B cell (primary cell): ENCODE measurements at regions not wholly inside any gene's neighbourhood (a gene's known extent, or its start where the extent isn't known, plus 50 kb on each side); places are given as distances from the start of the nearest gene placed in this dataset.

Experiments used
- ATAC-seq: fragments of 200-7000 bp; cut with Tn5 transposase; one replicate; pipeline ENCODE4 v1.10.0; 2021; ENCODE audit warnings: low read depth, mild to moderate bottlenecking, moderate number of reproducible peaks, moderate library complexity
- CTCF ChIA-PET: fragments of 350-600 bp; sonication (Branson Sonifier 250); formaldehyde crosslinking; loops from one replicate; lab custom pipeline; 2021; ENCODE audit warnings: antibody characterized with exemption, inconsistent platforms; lab: Charles Lee
- POLR2A ChIA-PET: fragments of 350-600 bp; sonication (Branson Sonifier 250); formaldehyde crosslinking; loops from one replicate; lab custom pipeline; 2021; ENCODE audit warnings: antibody characterized with exemption; lab: Charles Lee
- DNase-seq: peaks from one replicate; pipeline ENCODE4 v3.0.0; 2013
- H2AFZ ChIP-seq: 2 replicates; pipeline ENCODE4 v1.6.1; 2012; ENCODE audit warnings: mild to moderate bottlenecking, low read depth, low read length; ENCODE audit not compliant: insufficient read depth, poor library complexity, severe bottlenecking
- H3K27ac ChIP-seq, 2 donors: 1 replicate in 1 of 2; 2 replicates in 1 of 2; pipeline ENCODE4 v1.5.1; 2012 to 2013; ENCODE audit warnings: low read length in 2 of 2, mild to moderate bottlenecking in 2 of 2, moderate library complexity in 1 of 2
- H3K27me3 ChIP-seq, 4 experiments: fragments of 200-600 bp in 1 of 4; sonication (generic) in 1 of 4; replicated peaks in 1 of 4; 1 replicate in 2 of 4; 2 replicates in 2 of 4; pipeline versions ENCODE4 v1.6.1 to v1.7.0; 2013 to 2016; ENCODE audit warnings: low read length in 3 of 4, mild to moderate bottlenecking in 2 of 4, mixed read lengths in 1 of 4, moderate library complexity in 1 of 4; ENCODE audit not compliant: insufficient read depth in 4 of 4, control insufficient read depth in 3 of 4; ENCODE audit errors: control extremely low read depth in 1 of 4
- H3K36me3 ChIP-seq, 2 experiments: replicated peaks in 1 of 2; 1 replicate in 1 of 2; 2 replicates in 1 of 2; pipeline versions ENCODE4 v1.6.1 to v1.7.1; 2013; ENCODE audit warnings: low read length in 1 of 2; ENCODE audit not compliant: insufficient read depth in 2 of 2, control insufficient read depth in 1 of 2; ENCODE audit errors: control extremely low read depth in 1 of 2, extremely low read depth in 1 of 2
- H3K4me1 ChIP-seq, 2 donors: fragments of 200-600 bp in 1 of 2; sonication (generic) in 1 of 2; 1 replicate in 1 of 2; 2 replicates in 1 of 2; pipeline versions ENCODE4 v1.5.1 to v1.6.1; 2013 to 2017; ENCODE audit warnings: low read length in 2 of 2; ENCODE audit not compliant: control insufficient read depth in 2 of 2, insufficient read depth in 2 of 2
- H3K4me2 ChIP-seq: replicated peaks from 2 replicates; pipeline ENCODE3; 2012; ENCODE audit warnings: mild to moderate bottlenecking, low read depth, low read length; ENCODE audit not compliant: poor library complexity, severe bottlenecking
- H3K4me3 ChIP-seq, 5 experiments: fragments of 200-600 bp in 1 of 5; sonication (generic) in 1 of 5; 1 replicate in 3 of 5; 2 replicates in 2 of 5; pipeline versions ENCODE4 v1.5.1 to v1.7.0; 2011 to 2016; ENCODE audit warnings: low read length in 4 of 5, mild to moderate bottlenecking in 4 of 5, low read depth in 2 of 5, control low read depth in 1 of 5, moderate library complexity in 1 of 5; ENCODE audit not compliant: insufficient read depth in 1 of 5; ENCODE audit errors: control extremely low read depth in 1 of 5, extremely low read depth in 1 of 5
- H3K79me2 ChIP-seq: fragments of 200-600 bp; sonication (generic); one replicate; pipeline ENCODE4 v1.6.0; 2016; ENCODE audit warnings: low read length; ENCODE audit not compliant: control insufficient read depth, insufficient read depth
- H3K9ac ChIP-seq: fragments of 200-600 bp; sonication (generic); 2 replicates; pipeline ENCODE4 v1.6.1; 2017; ENCODE audit warnings: mild to moderate bottlenecking, low read length, moderate library complexity
- H3K9me3 ChIP-seq, 3 donors: one replicate each; pipeline versions ENCODE4 v1.6.1 to v1.7.1; 2013; ENCODE audit warnings: low read length in 2 of 3; ENCODE audit not compliant: control insufficient read depth in 2 of 3, insufficient read depth in 1 of 3; ENCODE audit errors: control extremely low read depth in 1 of 3
- H4K20me1 ChIP-seq: 2 replicates; pipeline ENCODE4 v1.6.0; 2012; ENCODE audit warnings: mild to moderate bottlenecking, low read length; ENCODE audit not compliant: insufficient read depth, control insufficient read depth, poor library complexity, severe bottlenecking
- H3K27ac Mint-ChIP-seq: one replicate; pipeline ENCODE4 v1.8.0; 2021; ENCODE audit warnings: mixed read lengths
- H3K27me3 Mint-ChIP-seq: one replicate; pipeline ENCODE4 v1.8.0; 2021; ENCODE audit warnings: mixed read lengths
- H3K4me1 Mint-ChIP-seq: one replicate; pipeline ENCODE4 v1.8.0; 2021; ENCODE audit warnings: mixed read lengths
- H3K4me3 Mint-ChIP-seq: one replicate; pipeline ENCODE4 v1.8.0; 2021; ENCODE audit warnings: mixed read lengths
- H3K9me3 Mint-ChIP-seq: one replicate; pipeline ENCODE4 v1.8.0; 2022; ENCODE audit warnings: mixed read lengths; ENCODE audit not compliant: insufficient read depth
- CTCF ChIP-seq: fragments of 200-600 bp; IDR thresholded peaks from one replicate; pipeline ENCODE4 v1.8.0; 2022; ENCODE audit warnings: antibody characterized with exemption, mild to moderate bottlenecking
- EZH2 ChIP-seq: IDR thresholded peaks from 2 replicates; pipeline ENCODE4 v1.6.1; 2012; ENCODE audit warnings: borderline replicate concordance, low read depth, mild to moderate bottlenecking, moderate library complexity, low read length; ENCODE audit not compliant: insufficient read depth, poor library complexity, severe bottlenecking
- WGBS: methylation state at CpG from one replicate; pipeline ENCODE4 v1.1.5; 2013; ENCODE audit warnings: missing lambda C conversion rate; ENCODE audit not compliant: insufficient coverage; 5-methylcytosine and 5-hydroxymethylcytosine counted together
- intact Hi-C: fragments of 100-400 bp; cut with micrococcal nuclease; formaldehyde crosslinking; loops from one replicate; pipeline ENCODE4 v1.10.0; 2022

GRCh38 chr18:73888565-73888964 lies 259.1 kb downstream of the FBXO15 start:
- CTCF ChIA-PET = no interaction called here
- no peaks in the 10 kb centered on the region for H3K27me3 Mint-ChIP-seq
- no peak overlapping the region for H3K4me3 ChIP-seq
- H3K4me1 Mint-ChIP-seq = no peaks in the 10 kb centered on the region
- POLR2A ChIA-PET = no interaction called here
- H3K27me3 ChIP-seq = no peaks in the 10 kb centered on the region
- ATAC-seq (no peak), DNase-seq (no peak)
- no peak overlapping the region for H3K4me2 ChIP-seq
- WGBS = 78% methylated on average over 4 of the region's 6 CpGs
- H3K9me3 ChIP-seq = no peaks in the 10 kb centered on the region
- H3K27ac ChIP-seq = no peak overlapping the region
- no peaks in the 10 kb centered on the region for H3K36me3 ChIP-seq
- H3K4me3 Mint-ChIP-seq = no peak overlapping the region
- no peak overlapping the region for H2AFZ ChIP-seq
- H3K79me2 ChIP-seq = no peaks in the 10 kb centered on the region
- intact Hi-C loops = no loop called here
- TF ChIP-seq CTCF = no peak
- TF ChIP-seq EZH2 = no peak
- no peak overlapping the region for H3K9ac ChIP-seq
- no peaks in the 10 kb centered on the region for H3K9me3 Mint-ChIP-seq
- H4K20me1 ChIP-seq = no peaks in the 10 kb centered on the region
- no peaks in the 10 kb centered on the region for H3K4me1 ChIP-seq
- no peak overlapping the region for H3K27ac Mint-ChIP-seq

DNA sequence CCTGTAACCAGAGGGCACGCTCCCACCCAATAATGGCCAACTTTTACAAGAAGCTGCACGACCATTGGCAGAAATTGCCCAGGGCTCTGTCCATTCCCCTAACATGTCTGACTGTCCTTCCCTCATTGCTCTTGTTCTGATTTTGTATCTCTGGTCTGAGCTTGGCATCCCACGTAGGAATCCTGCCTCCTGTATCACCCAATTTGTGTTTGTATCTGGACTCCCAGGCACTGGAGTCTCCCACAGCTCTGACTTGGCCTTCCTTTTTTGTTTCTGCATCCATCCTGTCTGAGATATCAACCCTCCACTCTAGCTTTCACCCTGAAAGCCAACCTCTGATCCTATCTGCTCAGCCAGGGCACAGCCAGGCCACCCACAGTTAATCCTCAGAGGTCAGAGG lies 259.8 kb downstream of the FBXO15 start:
- Mint-ChIP-seq H3K27ac (no peak overlapping the region), H3K4me1 (no peaks in the 10 kb centered on the region), H3K4me3 (no peak overlapping the region), H3K27me3 (no peaks in the 10 kb centered on the region), H3K9me3 (no peaks in the 10 kb centered on the region)
- Histone ChIP-seq H2AFZ (no peak overlapping the region), H3K27ac (no peak overlapping the region), H3K36me3 (no peaks in the 10 kb centered on the region), H4K20me1 (no peaks in the 10 kb centered on the region), H3K9ac (no peak overlapping the region), H3K4me3 (no peak overlapping the region), H3K4me2 (no peak overlapping the region), H3K27me3 (no peaks in the 10 kb centered on the region), H3K79me2 (no peaks in the 10 kb centered on the region), H3K4me1 (no peaks in the 10 kb centered on the region), H3K9me3 (no peaks in the 10 kb centered on the region)
- ATAC-seq = no peak
- intact Hi-C loops = no loop called here
- no peak for DNase-seq
- ChIA-PET CTCF (interaction anchor here (0.6 kb wide), 1 partner anchor 682 kb away, joined by 3 read pairs; no protein-coding TSS in a partner anchor), POLR2A (no interaction called here)
- WGBS = 77% methylated on average over 3 of the region's 3 CpGs
- no peak for TF ChIP-seq EZH2
- TF ChIP-seq CTCF = no peak
